ENCODE measurements at regions not wholly inside any gene's neighbourhood (a gene's known extent, or its start where the extent isn't known, plus 50 kb on each side); places are given as distances from the start of the nearest gene placed in this dataset.
"Not testable (repeated sequence)": the region's sequence is repeated elsewhere in the genome, so short reads cannot be mapped to it uniquely, and the experiment has no call there.

- no peak for DNase-seq (ENCODE audit: low spot score)
Observed at GRCh38 chr9:589723-590122, 251.8 kb upstream of the DMRT1 start.

- DNase-seq (ENCODE audit: low spot score) = no peak
Observed at GRCh38 chr9:591292-591691, 250.2 kb upstream of the DMRT1 start.

DNA sequence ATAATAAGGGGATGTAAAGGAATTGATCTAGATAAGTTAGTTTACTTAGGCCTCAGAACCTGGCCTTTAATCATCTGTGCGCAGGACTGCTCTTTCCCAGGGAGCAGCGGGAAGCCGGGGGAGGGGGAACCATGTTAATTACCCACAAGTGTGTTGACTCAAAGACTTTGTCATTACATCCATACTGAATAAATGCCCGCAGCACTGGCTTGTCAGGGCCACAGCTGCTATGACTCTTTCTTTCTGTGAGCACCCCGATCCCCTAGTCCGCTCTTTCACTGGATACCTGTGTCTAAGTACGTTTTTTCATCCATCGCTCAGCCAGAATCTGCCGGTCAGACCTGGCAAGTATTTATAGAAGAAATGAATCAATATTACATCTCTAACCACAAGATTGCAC is 249.3 kb upstream of the DMRT1 start:
- DNase-seq (ENCODE audit: low spot score) = no peak

GRCh38 chr9:592733-593132 is 248.8 kb upstream of the DMRT1 start:
- DNase-seq (ENCODE audit: low spot score) = no peak

- no peak for DNase-seq (ENCODE audit: low spot score)
Observed at GRCh38 chr9:593809-594208, 247.7 kb upstream of the DMRT1 start.

GRCh38 chr9:596703-597102 is 244.8 kb upstream of the DMRT1 start:
- no peak for DNase-seq (ENCODE audit: low spot score)

- no peak for DNase-seq (ENCODE audit: low spot score)
Observed at GRCh38 chr9:600006-600405, 241.5 kb upstream of the DMRT1 start.

- DNase-seq (ENCODE audit: low spot score) = no peak
Observed at GRCh38 chr9:602716-603115, 238.8 kb upstream of the DMRT1 start.

- no peak for DNase-seq (ENCODE audit: low spot score)
Observed at GRCh38 chr9:603126-603525, 238.4 kb upstream of the DMRT1 start.

- DNase-seq (ENCODE audit: low spot score) = no peak
Observed at GRCh38 chr9:607417-607816, 234.1 kb upstream of the DMRT1 start.

DNA sequence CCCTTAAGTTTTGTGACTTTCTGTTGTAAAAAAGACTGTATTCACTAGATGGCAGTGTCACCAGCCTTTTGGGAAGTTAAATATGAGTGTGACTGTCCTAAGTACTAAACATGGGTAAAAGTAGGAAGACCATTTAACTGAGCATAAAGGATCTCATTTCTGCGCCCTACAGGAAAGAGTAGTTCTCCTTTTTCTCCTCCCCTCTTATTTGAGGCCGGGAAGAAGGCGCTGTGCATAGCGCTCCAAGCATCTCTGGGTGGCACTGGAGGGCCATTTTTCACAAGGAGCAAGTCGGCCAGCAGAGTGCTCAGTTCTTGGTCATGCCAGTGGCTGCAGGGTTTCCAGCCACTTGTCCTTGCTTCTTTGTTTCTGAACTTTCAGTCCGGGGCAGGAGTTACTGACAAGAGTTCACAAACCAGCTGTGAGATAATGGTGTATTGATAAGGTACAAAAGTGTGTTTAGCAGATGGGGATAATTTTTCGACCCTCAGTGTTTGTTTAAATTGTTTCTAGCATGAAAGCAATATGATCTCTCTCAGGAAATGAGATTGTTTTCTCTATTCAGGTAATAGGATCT is 227.6 kb upstream of the DMRT1 start:
- DNase-seq (ENCODE audit: low spot score) = peak; percentile 83

DNA sequence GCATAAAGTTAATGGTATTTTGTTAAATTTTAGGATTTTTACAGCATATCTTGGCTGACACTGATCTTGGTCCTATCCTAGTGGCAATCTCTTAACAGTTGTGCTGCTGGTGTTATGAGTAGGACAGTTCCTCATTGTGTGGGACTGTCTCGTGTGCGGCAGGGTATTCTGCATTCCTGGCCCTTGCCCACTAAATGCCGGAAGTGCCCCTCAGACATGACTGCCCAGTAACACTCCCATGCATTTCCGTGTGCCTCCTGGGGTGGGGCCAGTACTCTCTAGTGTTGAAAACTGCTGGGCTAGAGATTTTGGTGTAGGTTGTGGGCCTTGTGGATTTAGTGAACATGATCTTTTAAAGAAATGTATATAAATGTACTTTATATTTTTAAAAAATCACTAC is 227.1 kb upstream of the DMRT1 start:
- DNase-seq (ENCODE audit: low spot score) = no peak

DNA sequence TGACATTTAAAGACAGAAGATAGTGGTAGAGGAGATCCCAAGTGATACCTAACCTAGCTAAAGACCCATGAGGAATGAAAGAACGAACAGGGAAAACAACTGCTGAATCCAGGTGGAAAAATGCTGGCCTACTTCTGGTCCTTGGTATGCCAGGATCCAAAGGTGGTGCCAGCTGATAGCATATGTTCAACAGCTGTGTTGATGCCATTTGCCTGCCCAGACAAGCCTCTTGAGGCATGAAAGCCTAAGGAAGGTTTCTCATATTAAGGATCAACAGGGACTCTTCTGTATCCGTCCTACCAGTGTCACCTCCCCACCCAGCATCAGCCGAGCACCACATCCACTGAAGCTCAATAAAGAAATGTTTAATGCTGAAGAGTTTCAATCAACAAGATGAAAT is 225.7 kb upstream of the DMRT1 start:
- no peak for DNase-seq (ENCODE audit: low spot score)

- DNase-seq (ENCODE audit: low spot score) = no peak
Observed at GRCh38 chr9:616694-617093, 224.8 kb upstream of the DMRT1 start.

- no peak for DNase-seq (ENCODE audit: low spot score)
Observed at GRCh38 chr9:617445-618085, 223.9 kb upstream of the DMRT1 start.

GRCh38 chr9:618478-618877 is 223.0 kb upstream of the DMRT1 start:
- DNase-seq (ENCODE audit: low spot score) = peak; percentile 12

DNA sequence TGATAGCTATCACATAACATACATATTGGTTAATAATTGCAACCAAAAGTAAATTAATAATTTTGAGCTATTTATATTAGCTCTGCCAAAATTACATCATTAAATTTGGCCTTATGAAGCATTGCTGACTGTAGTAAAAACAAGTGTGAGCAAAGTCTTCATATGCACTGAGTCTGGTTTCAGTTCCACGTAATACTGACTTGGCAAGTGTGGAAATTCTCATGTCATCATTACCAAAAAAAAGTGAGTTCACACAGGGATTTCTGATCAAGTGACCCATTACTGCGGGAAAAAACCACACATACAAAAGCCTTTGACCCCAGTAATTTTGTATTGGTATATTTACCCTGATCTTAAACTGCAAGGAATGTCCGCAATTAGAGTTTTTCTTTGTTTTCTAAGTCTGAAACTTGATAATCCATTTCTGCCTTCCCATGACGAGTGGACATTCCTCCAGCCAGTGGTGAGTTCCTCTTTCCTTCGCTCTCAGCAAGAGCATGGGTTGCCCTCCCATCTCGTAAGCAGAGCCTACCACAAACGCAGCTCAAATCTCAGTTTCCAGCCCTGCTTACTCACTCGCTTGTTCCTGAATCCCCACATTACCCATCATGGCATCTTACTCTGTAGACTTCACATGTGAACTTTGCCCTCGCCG is 220.2 kb upstream of the DMRT1 start:
- DNase-seq (ENCODE audit: low spot score) = no peak

DNA sequence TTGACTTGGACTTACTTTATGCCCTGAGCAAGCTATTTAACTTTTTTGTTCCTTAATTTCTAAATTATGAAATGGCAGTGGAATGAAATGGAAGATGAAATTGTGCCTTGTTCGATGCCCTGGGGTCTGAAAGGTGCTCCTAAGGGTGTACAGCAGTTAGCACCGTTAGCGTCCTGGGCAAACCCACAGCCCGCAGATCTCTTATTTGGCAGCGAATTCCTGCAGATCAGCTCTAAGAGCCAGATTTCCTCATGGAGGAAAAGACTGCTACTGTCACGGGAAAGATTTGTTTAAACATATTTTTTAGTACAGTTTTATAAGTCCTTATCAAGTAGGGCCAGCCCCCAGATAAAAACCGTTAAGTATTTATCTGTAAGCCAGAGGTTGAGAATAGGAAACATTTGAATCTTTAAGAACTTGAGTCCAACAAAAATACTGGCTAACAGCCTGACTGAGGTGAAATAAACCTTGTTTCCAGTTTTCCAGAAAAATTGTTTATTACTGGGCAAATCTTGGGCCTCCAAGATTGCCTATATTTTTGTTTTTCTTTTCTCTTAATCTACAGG is 216.5 kb upstream of the DMRT1 start:
- DNase-seq (ENCODE audit: low spot score) = no peak

DNA sequence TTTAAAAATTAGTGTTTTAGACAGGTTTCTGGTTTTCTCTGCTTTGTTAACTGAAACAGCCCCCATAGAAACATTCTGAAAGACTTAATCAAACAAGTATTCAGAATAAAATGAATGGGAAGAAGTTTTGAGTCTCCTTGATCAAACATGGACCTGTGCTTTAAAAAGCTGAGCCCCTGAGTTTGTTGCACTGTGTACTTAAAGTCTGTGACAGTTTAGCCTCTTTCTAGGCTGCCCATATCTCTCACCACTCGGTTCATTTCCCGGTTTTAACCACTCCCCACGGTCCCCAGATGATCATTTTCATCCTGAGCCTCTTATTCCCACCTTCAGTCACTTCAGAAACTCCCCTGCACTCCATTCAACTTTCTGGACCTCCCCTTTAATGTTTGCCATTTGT is 215.9 kb upstream of the DMRT1 start:
- no peak for DNase-seq (ENCODE audit: low spot score)

DNA sequence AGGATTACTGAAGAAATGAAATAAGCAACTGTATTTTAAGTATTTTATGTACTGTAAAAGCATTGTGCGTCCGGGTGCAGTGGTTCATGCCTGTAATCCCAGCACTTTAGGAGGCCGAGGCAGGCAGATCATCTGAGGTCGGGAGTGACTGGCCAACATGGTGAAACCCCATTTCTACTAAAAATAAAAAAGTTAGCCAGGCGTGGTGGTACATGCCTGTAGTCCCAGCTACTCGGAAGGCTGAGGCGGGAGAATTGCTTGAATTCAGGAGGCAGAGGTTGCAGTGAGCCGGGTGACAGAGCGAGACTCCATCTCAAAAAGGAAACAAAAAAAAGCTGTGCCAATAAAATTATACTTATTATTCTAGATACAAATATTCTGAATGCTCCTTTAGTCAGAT is 215.4 kb upstream of the DMRT1 start:
- not testable (repeated sequence) for DNase-seq (ENCODE audit: low spot score)

- DNase-seq (ENCODE audit: low spot score) = no peak
Observed at GRCh38 chr9:626596-626995, 214.9 kb upstream of the DMRT1 start.

DNA sequence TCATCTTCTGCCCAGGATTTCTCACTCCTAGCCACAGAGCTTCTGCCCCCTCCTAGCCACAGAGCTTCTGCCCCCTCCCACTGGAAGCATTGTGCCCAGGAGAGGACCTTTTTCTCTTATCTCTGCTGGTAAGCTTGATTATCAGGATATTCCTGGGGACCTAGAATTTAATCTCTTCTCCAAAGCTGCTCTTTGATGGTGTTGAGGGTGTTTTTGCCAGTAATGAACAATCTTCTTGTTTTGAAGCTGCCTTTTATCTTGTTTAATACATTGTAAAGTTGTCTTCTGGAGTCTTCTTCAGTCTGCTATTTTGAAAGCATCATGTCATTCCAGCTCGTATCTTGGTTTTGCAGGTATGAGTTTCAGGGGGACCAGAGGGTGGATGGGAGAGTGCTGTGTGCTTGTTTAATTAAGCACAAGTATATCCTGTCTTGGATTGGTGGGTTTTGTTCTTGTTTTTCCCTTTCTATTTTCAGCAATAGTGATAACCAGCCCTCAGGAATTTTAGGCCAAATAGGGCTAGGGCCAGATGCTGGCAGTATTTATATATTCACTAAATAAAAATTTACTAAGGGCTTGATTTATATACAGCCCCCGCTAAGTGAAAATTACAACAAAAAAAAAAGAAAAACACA is 214.0 kb upstream of the DMRT1 start:
- no peak for DNase-seq (ENCODE audit: low spot score)

DNA sequence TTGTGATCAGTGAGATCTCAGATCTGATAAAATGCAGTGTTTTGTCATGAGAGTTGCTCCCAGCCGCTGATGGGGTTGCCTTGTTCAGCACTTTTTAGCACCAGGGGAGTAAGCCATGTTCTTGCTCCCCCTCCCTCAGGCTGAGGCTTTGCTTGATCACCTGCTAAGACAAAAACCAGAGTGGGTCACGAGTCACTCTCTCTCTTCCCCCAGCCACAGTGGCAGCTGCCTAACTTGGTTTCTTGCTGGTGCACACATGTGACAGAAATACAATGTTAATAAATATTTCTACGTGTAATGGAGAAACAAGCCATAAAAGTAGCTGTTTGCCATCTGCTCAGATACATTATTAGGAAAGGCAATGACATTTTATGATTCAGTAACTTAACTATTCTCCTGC is 212.4 kb upstream of the DMRT1 start:
- no peak for DNase-seq (ENCODE audit: low spot score)
